HepG2 (cell line): ENCODE measurements at regions not wholly inside any gene's neighbourhood (a gene's known extent, or its start where the extent isn't known, plus 50 kb on each side); places are given as distances from the start of the nearest gene placed in this dataset.

Experiments
- ATAC-seq: fragments of 200-7000 bp; cut with Tn5 transposase; 3 replicates; pipeline ENCODE4 v1.9.1; 2020; ENCODE audit warnings: mild to moderate bottlenecking, moderate library complexity
- BruUV-seq: library from RNA; stranded (reverse); fragments of 400-500 nt; replicated peaks from 2 replicates; lab custom pipeline; 2021; lab: Mats Ljungman, UMichigan
- CTCF ChIA-PET: fragments of 300-600 bp; formaldehyde crosslinking; extraction: SDS; loops from one replicate; lab custom pipeline; 2021; ENCODE audit warnings: low total read pairs, inconsistent platforms, low intra/inter-chr PET ratio; lab: Yijun Ruan, JAX
- POLR2A ChIA-PET: fragments of 350-600 bp; sonication (Branson Sonifier 250); formaldehyde crosslinking; loops from one replicate; lab custom pipeline; 2020; ENCODE audit warnings: antibody characterized with exemption, inconsistent platforms; lab: Yijun Ruan, JAX
- DNase-seq: peaks from one replicate; pipeline ENCODE4 v3.0.0-alpha.2; 2015; ENCODE audit warnings: low spot score
- FAIRE-seq: peaks from 3 replicates; lab custom pipeline; 2011; peaks lifted over from hg19 to GRCh38; lab: Jason Lieb, UNC
- H2AFZ ChIP-seq: one replicate; pipeline ENCODE4 v1.6.1; 2011; ENCODE audit warnings: low read length, inconsistent platforms
- H3K27ac ChIP-seq: fragments of 300-600 bp; 3 replicates; pipeline ENCODE4 v1.8.0; 2011; ENCODE audit warnings: mixed run types, mild to moderate bottlenecking, mixed read lengths, low read length, inconsistent platforms; ENCODE audit not compliant: insufficient read depth; ENCODE audit errors: extremely low read length
- H3K27me3 ChIP-seq, 2 experiments: fragments of 200-600 bp in 1 of 2; 2 replicates in 1 of 2; 3 replicates in 1 of 2; pipeline versions ENCODE4 v1.6.0 to v1.8.0; 2011; ENCODE audit warnings: low read length in 2 of 2, mild to moderate bottlenecking in 2 of 2, moderate library complexity in 2 of 2, inconsistent platforms in 1 of 2; ENCODE audit not compliant: insufficient read depth in 2 of 2, control insufficient read depth in 1 of 2
- H3K36me3 ChIP-seq, 2 experiments: fragments of 200-600 bp in 1 of 2; replicated peaks in 1 of 2; 2 replicates in 1 of 2; 3 replicates in 1 of 2; pipeline versions ENCODE4 v1.5.1 to v1.8.0; 2011; ENCODE audit warnings: low read length in 2 of 2, inconsistent platforms in 1 of 2; ENCODE audit not compliant: insufficient read depth in 2 of 2, control insufficient read depth in 1 of 2
- H3K4me1 ChIP-seq: 2 replicates; pipeline ENCODE4 v1.5.1; 2012; ENCODE audit warnings: low read length, inconsistent platforms; ENCODE audit not compliant: insufficient read depth
- H3K4me2 ChIP-seq: 2 replicates; pipeline ENCODE4 v1.6.0; 2011; ENCODE audit warnings: low read depth, low read length, inconsistent platforms
- H3K4me3 ChIP-seq, 3 experiments: fragments of 200-600 bp in 1 of 3; sonication (generic), shearing (Covaris generic) in 1 of 3; replicated peaks in 1 of 3; 2 replicates each; pipeline ENCODE4 v1.5.1; 2011 to 2016; ENCODE audit warnings: low read length in 3 of 3, inconsistent platforms in 2 of 3, low read depth in 2 of 3, mild to moderate bottlenecking in 2 of 3, control low read depth in 1 of 3, mixed read lengths in 1 of 3; ENCODE audit not compliant: insufficient read depth in 1 of 3
- H3K79me2 ChIP-seq: one replicate; pipeline ENCODE4 v1.6.1; 2011; ENCODE audit warnings: low read length, inconsistent platforms; ENCODE audit not compliant: insufficient read depth
- H3K9ac ChIP-seq: 2 replicates; pipeline ENCODE4 v1.6.0; 2011; ENCODE audit warnings: mild to moderate bottlenecking, low read depth, low read length, inconsistent platforms; ENCODE audit not compliant: insufficient read depth
- H3K9me3 ChIP-seq: 2 replicates; pipeline ENCODE4 v1.5.1; 2012; ENCODE audit warnings: mild to moderate bottlenecking, low read length
- H4K20me1 ChIP-seq: 2 replicates; pipeline ENCODE4 v1.6.0; 2011; ENCODE audit warnings: inconsistent platforms, mild to moderate bottlenecking, low read length, moderate library complexity; ENCODE audit not compliant: insufficient read depth
- CCAR2 ChIP-seq: fragments of 200-400 bp; formaldehyde crosslinking; optimal IDR thresholded peaks from 2 replicates; pipeline ENCODE3; 2018; ENCODE audit warnings: low read depth, mild to moderate bottlenecking, low read length, moderate library complexity
- CHD4 ChIP-seq: fragments of 200-600 bp; sonication (generic); IDR thresholded peaks from 2 replicates; pipeline ENCODE4 v1.7.0; 2017; ENCODE audit warnings: mild to moderate bottlenecking, low read length, borderline replicate concordance
- DNMT3B ChIP-seq: conservative IDR thresholded peaks from 2 replicates; pipeline ENCODE4 v1.6.1; 2016; ENCODE audit warnings: missing biosample characterization, control low read depth
- HDAC6 ChIP-seq: fragments of 200-600 bp; sonication (generic); IDR thresholded peaks from 2 replicates; pipeline ENCODE4 v1.7.0; 2017; ENCODE audit warnings: mild to moderate bottlenecking, antibody characterized with exemption, low read length, low read depth
- RBAK ChIP-seq: sonication (generic); formaldehyde crosslinking; IDR thresholded peaks from 2 replicates; pipeline ENCODE4 v1.5.1; 2020; ENCODE audit warnings: mild to moderate bottlenecking, missing genetic modification reagents
- ZBTB3 ChIP-seq: sonication (generic); formaldehyde crosslinking; IDR thresholded peaks from 2 replicates; pipeline ENCODE4 v1.4.0; 2020; ENCODE audit warnings: low read depth, mild to moderate bottlenecking, moderate library complexity, missing genetic modification reagents, borderline replicate concordance
- ZEB1 ChIP-seq: IDR thresholded peaks from 2 replicates; pipeline ENCODE4 v1.6.1; 2012; ENCODE audit warnings: mild to moderate bottlenecking, low read depth, inconsistent platforms; ENCODE audit not compliant: insufficient replicate concordance
- ZNF224 ChIP-seq: sonication (generic); formaldehyde crosslinking; IDR thresholded peaks from 2 replicates; pipeline ENCODE4 v1.5.0; 2020; ENCODE audit warnings: mild to moderate bottlenecking, missing genetic modification reagents
- ZNF331 ChIP-seq: sonication (generic); formaldehyde crosslinking; IDR thresholded peaks from 2 replicates; pipeline ENCODE4 v1.4.0; 2020; ENCODE audit warnings: missing genetic modification reagents
- ZNF703 ChIP-seq: sonication (generic); formaldehyde crosslinking; IDR thresholded peaks from 2 replicates; pipeline ENCODE4 v1.5.1; 2020; ENCODE audit warnings: missing genetic modification reagents, mild to moderate bottlenecking, moderate library complexity, borderline replicate concordance
- ZNF747 ChIP-seq: sonication (generic); formaldehyde crosslinking; IDR thresholded peaks from 2 replicates; pipeline ENCODE4 v1.8.1; 2023; ENCODE audit warnings: missing genetic modification reagents, mild to moderate bottlenecking, borderline replicate concordance
- WGBS: methylation state at CpG from one replicate; pipeline ENCODE4 v1.1.6; 2017; ENCODE audit warnings: low lambda C conversion rate; 5-methylcytosine and 5-hydroxymethylcytosine counted together
- in situ Hi-C: cut with HindIII; loops from 2 replicates; pipeline ENCODE4 v1.10.0; 2017; ENCODE audit warnings: low pct_unique_long_range_greater_than_20kb; ENCODE audit not compliant: extremely low pct_ligation_motif_present
- intact Hi-C: fragments of 100-400 bp; cut with micrococcal nuclease; formaldehyde crosslinking; loops from one replicate; pipeline ENCODE4 v1.10.0; 2022; ENCODE audit not compliant: unreplicated experiment
- TF ChIP-seq, protein P1 (sequence below): sonication (generic); formaldehyde crosslinking; IDR thresholded peaks from 2 replicates; pipeline ENCODE4 v1.4.0; 2020; ENCODE audit warnings: missing genetic modification reagents, borderline replicate concordance
- TF ChIP-seq, protein P2 (sequence below): sonication (generic); formaldehyde crosslinking; conservative IDR thresholded peaks from 2 replicates; pipeline ENCODE4 v1.8.0; 2022; ENCODE audit warnings: missing genetic modification reagents
- TF ChIP-seq, protein P3 (sequence below): IDR thresholded peaks from 2 replicates; pipeline ENCODE4 v1.6.1; 2016; ENCODE audit warnings: low read depth
- TF ChIP-seq, protein P4 (sequence below): sonication (generic); formaldehyde crosslinking; IDR thresholded peaks from 2 replicates; pipeline ENCODE4 v1.5.0; 2020; ENCODE audit warnings: mild to moderate bottlenecking, missing genetic modification reagents

DNA sequence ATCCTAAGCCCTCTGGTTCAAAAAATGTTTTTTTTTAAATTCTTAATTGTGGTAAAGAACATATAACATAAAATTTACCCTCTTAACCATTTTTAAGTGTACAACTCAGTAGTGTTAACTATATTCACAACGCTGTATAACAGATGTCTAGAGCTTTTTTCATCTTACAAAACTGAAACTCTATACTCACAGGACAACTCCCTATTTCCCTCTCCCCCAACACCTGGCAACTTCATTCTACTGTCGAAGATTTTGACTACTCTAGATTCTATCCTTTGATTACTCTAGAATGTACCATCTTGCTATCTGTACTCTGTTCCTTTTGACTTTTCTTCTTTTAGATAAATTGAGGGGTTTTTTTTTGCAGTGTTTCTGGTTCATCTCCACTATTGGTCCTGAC lies 200.4 kb downstream of the KLF12 start (continued):
- TF ChIP-seq, protein P1, sequence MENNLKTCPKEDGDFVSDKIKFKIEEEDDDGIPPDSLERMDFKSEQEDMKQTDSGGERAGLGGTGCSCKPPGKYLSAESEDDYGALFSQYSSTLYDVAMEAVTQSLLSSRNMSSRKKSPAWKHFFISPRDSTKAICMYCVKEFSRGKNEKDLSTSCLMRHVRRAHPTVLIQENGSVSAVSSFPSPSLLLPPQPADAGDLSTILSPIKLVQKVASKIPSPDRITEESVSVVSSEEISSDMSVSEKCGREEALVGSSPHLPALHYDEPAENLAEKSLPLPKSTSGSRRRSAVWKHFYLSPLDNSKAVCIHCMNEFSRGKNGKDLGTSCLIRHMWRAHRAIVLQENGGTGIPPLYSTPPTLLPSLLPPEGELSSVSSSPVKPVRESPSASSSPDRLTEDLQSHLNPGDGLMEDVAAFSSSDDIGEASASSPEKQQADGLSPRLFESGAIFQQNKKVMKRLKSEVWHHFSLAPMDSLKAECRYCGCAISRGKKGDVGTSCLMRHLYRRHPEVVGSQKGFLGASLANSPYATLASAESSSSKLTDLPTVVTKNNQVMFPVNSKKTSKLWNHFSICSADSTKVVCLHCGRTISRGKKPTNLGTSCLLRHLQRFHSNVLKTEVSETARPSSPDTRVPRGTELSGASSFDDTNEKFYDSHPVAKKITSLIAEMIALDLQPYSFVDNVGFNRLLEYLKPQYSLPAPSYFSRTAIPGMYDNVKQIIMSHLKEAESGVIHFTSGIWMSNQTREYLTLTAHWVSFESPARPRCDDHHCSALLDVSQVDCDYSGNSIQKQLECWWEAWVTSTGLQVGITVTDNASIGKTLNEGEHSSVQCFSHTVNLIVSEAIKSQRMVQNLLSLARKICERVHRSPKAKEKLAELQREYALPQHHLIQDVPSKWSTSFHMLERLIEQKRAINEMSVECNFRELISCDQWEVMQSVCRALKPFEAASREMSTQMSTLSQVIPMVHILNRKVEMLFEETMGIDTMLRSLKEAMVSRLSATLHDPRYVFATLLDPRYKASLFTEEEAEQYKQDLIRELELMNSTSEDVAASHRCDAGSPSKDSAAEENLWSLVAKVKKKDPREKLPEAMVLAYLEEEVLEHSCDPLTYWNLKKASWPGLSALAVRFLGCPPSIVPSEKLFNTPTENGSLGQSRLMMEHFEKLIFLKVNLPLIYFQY (CRISPR knock-in tag): no peak
- TF ChIP-seq, protein P2, sequence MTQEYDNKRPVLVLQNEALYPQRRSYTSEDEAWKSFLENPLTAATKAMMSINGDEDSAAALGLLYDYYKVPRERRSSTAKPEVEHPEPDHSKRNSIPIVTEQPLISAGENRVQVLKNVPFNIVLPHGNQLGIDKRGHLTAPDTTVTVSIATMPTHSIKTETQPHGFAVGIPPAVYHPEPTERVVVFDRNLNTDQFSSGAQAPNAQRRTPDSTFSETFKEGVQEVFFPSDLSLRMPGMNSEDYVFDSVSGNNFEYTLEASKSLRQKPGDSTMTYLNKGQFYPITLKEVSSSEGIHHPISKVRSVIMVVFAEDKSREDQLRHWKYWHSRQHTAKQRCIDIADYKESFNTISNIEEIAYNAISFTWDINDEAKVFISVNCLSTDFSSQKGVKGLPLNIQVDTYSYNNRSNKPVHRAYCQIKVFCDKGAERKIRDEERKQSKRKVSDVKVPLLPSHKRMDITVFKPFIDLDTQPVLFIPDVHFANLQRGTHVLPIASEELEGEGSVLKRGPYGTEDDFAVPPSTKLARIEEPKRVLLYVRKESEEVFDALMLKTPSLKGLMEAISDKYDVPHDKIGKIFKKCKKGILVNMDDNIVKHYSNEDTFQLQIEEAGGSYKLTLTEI (CRISPR knock-in tag): no peak
- TF ChIP-seq, protein P3, sequence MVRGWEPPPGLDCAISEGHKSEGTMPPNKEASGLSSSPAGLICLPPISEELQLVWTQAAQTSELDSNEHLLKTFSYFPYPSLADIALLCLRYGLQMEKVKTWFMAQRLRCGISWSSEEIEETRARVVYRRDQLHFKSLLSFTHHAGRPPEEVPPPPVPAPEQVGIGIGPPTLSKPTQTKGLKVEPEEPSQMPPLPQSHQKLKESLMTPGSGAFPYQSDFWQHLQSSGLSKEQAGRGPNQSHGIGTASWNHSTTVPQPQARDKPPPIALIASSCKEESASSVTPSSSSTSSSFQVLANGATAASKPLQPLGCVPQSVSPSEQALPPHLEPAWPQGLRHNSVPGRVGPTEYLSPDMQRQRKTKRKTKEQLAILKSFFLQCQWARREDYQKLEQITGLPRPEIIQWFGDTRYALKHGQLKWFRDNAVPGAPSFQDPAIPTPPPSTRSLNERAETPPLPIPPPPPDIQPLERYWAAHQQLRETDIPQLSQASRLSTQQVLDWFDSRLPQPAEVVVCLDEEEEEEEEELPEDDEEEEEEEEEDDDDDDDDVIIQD (CRISPR knock-in tag): no peak
- no peak for TF ChIP-seq CHD4

DNA sequence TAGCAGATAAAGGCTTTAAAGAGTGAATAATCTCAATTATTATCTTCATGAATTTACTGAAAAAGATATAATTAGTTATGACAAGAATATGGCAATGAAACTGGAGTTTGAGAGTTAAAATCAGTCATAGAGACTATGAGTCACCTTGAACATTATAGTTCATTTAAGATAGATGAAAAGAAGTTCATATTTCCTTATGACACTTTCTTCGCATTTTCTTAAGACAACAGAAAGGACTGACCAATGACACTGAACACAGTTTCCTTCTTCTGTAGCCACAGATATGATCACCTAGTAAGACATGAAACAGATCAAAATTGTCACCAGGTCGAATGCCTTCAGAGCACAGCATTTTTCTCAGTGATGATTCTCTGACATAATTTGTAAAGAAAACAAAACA lies 202.1 kb downstream of the KLF12 start:
- FAIRE-seq: no peak
- TF ChIP-seq ZNF703 (CRISPR knock-in tag): no peak
- TF ChIP-seq ZNF331: no peak
- no peak for TF ChIP-seq HDAC6
- TF ChIP-seq ZBTB3 (CRISPR knock-in tag): no peak
- TF ChIP-seq CCAR2: no peak
- TF ChIP-seq DNMT3B (CRISPR knock-in tag): no peak
- TF ChIP-seq ZNF224 (CRISPR knock-in tag): no peak
- TF ChIP-seq ZNF747 (CRISPR knock-in tag): no peak
- no peak for TF ChIP-seq RBAK (CRISPR knock-in tag)
- TF ChIP-seq, protein P4, sequence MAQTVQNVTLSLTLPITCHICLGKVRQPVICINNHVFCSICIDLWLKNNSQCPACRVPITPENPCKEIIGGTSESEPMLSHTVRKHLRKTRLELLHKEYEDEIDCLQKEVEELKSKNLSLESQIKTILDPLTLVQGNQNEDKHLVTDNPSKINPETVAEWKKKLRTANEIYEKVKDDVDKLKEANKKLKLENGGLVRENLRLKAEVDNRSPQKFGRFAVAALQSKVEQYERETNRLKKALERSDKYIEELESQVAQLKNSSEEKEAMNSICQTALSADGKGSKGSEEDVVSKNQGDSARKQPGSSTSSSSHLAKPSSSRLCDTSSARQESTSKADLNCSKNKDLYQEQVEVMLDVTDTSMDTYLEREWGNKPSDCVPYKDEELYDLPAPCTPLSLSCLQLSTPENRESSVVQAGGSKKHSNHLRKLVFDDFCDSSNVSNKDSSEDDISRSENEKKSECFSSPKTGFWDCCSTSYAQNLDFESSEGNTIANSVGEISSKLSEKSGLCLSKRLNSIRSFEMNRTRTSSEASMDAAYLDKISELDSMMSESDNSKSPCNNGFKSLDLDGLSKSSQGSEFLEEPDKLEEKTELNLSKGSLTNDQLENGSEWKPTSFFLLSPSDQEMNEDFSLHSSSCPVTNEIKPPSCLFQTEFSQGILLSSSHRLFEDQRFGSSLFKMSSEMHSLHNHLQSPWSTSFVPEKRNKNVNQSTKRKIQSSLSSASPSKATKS (CRISPR knock-in tag): no peak
- no peak for TF ChIP-seq ZEB1

More for the DNA sequence above, 202.1 kb downstream of the KLF12 start:
- no peak for DNase-seq
- CTCF ChIA-PET: no interaction called here
- H3K4me3 ChIP-seq: no peak overlapping the region
- 48% methylated on average over 2 of the region's 2 CpGs for WGBS
- H3K79me2 ChIP-seq: no peaks in the 10 kb centered on the region
- H3K27ac ChIP-seq: no peak overlapping the region
- POLR2A ChIA-PET: no interaction called here
- no peaks in the 10 kb centered on the region for H4K20me1 ChIP-seq
- no peak overlapping the region for H2AFZ ChIP-seq
- no peaks in the 10 kb centered on the region for H3K27me3 ChIP-seq
- no peaks in the 10 kb centered on the region for H3K4me1 ChIP-seq
- in situ Hi-C loops: no loop called here
- no peak overlapping the region for H3K9ac ChIP-seq
- no peak overlapping the region for H3K4me2 ChIP-seq
- no peaks in the 10 kb centered on the region for H3K9me3 ChIP-seq
- intact Hi-C loops: no loop called here
- no peaks in the 10 kb centered on the region for H3K36me3 ChIP-seq
- ATAC-seq: no peak
- no TSS peak for BruUV-seq
